Esophagus muscularis mucosa (tissue), 4 donors: ENCODE measurements at regions not wholly inside any gene's neighbourhood (a gene's known extent, or its start where the extent isn't known, plus 50 kb on each side); places are given as distances from the start of the nearest gene placed in this dataset.

Experiments used
- DNase-seq: peaks from one replicate; pipeline ENCODE4 v3.0.0-alpha.2; 2017; ENCODE audit errors: extremely low spot score
- H3K27ac ChIP-seq, 4 donors: fragments of 200-600 bp; sonication (generic); replicated peaks in 1 of 4; 1 replicate in 3 of 4; 2 replicates in 1 of 4; pipeline ENCODE4 v1.5.1; 2016 to 2019; ENCODE audit warnings: mild to moderate bottlenecking in 1 of 4
- H3K27me3 ChIP-seq, 4 donors: fragments of 200-600 bp; sonication (generic); one replicate each; pipeline versions ENCODE4 v1.5.1 to v1.6.0; 2016 to 2019
- H3K36me3 ChIP-seq, 4 donors: fragments of 200-600 bp; sonication (generic); one replicate each; pipeline ENCODE4 v1.5.1; 2016 to 2019
- H3K4me1 ChIP-seq, 4 donors: fragments of 200-600 bp; sonication (generic); one replicate each; pipeline ENCODE4 v1.5.1; 2016 to 2019
- H3K4me3 ChIP-seq, 4 donors: fragments of 200-600 bp; sonication (generic); 1 replicate in 2 of 4; 2 replicates in 2 of 4; pipeline ENCODE4 v1.5.1; 2016 to 2019; ENCODE audit warnings: mild to moderate bottlenecking in 4 of 4, moderate library complexity in 1 of 4
- H3K9me3 ChIP-seq, 4 donors: fragments of 200-600 bp; sonication (generic); 1 replicate in 3 of 4; 2 replicates in 1 of 4; pipeline ENCODE4 v1.5.1; 2016 to 2019
- EP300 ChIP-seq: sonication (generic); formaldehyde crosslinking; IDR thresholded peaks from one replicate; pipeline ENCODE4 v1.6.1; 2017; ENCODE audit warnings: antibody characterized with exemption
- POLR2A ChIP-seq: fragments of 450-650 bp; IDR thresholded peaks from one replicate; pipeline ENCODE4 v1.6.1; 2017; ENCODE audit warnings: antibody characterized with exemption, moderate library complexity, mild to moderate bottlenecking, low read depth
- POLR2AphosphoS5 ChIP-seq, 2 donors: sonication (generic); formaldehyde crosslinking; IDR thresholded peaks; one replicate each; pipeline ENCODE4 v1.6.1; 2017; ENCODE audit warnings: antibody characterized with exemption in 2 of 2
- WGBS: methylation state at CpG from one replicate; pipeline ENCODE4 v1.1.5; 2018; 5-methylcytosine and 5-hydroxymethylcytosine counted together
- intact Hi-C: fragments of 100-400 bp; cut with DNase I; formaldehyde crosslinking; loops from one replicate; pipeline ENCODE4 v1.15.1; 2023
- TF ChIP-seq, protein P1 (sequence below), 3 experiments: fragments of 200-600 bp in 2 of 3; fragments of 450-650 bp in 1 of 3; sonication (generic) in 2 of 3; IDR thresholded peaks; one replicate each; pipeline ENCODE4 v1.5.1; 2017 to 2019; ENCODE audit warnings: antibody characterized with exemption in 3 of 3, mild to moderate bottlenecking in 2 of 3, moderate library complexity in 1 of 3

DNA sequence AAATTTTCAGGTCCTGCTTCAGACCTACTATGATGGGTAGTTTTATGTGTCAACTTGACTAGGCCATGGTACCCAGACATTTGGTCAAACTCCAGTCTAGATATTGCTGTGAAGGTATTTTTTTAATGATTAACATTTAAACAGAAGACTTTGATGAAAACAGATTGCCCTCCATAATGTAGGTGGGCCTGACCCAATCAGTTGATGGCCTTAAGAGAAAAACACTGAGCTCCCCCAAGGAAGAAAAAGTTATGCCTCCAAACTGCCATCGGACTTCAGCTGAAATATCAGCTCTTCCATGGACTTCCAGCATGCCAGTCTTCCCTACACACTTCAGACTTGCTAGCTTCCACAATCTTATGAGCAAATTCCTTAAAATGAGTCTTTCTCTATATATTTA lies 67.3 kb upstream of the TYRP1 start:
- Histone ChIP-seq H3K27me3 (no peaks in the 10 kb centered on the region), H3K4me1 (no peaks in the 10 kb centered on the region), H3K36me3 (no peaks in the 10 kb centered on the region), H3K27ac (no peak overlapping the region), H3K9me3 (no peaks in the 10 kb centered on the region), H3K4me3 (no peak overlapping the region)
- TF ChIP-seq POLR2A: no peak
- no peak for TF ChIP-seq EP300
- TF ChIP-seq POLR2AphosphoS5 (IDR thresholded peaks at IDR 0.05): no peak
- TF ChIP-seq, protein P1, sequence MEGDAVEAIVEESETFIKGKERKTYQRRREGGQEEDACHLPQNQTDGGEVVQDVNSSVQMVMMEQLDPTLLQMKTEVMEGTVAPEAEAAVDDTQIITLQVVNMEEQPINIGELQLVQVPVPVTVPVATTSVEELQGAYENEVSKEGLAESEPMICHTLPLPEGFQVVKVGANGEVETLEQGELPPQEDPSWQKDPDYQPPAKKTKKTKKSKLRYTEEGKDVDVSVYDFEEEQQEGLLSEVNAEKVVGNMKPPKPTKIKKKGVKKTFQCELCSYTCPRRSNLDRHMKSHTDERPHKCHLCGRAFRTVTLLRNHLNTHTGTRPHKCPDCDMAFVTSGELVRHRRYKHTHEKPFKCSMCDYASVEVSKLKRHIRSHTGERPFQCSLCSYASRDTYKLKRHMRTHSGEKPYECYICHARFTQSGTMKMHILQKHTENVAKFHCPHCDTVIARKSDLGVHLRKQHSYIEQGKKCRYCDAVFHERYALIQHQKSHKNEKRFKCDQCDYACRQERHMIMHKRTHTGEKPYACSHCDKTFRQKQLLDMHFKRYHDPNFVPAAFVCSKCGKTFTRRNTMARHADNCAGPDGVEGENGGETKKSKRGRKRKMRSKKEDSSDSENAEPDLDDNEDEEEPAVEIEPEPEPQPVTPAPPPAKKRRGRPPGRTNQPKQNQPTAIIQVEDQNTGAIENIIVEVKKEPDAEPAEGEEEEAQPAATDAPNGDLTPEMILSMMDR (IDR thresholded peaks at IDR 0.05): no peak
- no peak for DNase-seq
- intact Hi-C loops: no loop called here
- WGBS: 86% methylated on average over 1 of the region's 1 CpG

DNA sequence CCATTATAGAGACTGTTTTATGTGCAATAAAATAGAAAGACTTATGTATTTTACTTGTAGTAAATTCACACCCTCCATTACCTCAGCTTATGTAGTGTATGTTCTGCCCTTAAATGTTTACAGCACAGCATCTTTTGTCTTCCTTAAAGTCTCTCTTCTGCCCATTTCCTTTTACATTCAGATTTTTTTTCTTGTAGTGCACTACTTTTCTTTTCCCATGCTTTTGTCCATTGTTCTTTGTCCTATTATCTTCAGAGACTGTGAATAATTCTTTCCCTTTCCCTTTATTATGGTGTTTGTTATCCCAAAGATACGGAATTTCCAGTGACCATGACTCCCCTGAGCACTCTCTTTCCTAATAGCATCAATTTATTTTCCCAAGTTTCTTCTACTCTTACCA lies 66.1 kb upstream of the TYRP1 start:
- H3K4me1 ChIP-seq: no peaks in the 10 kb centered on the region
- intact Hi-C loops: no loop called here
- H3K9me3 ChIP-seq: no peaks in the 10 kb centered on the region
- 75% methylated on average over 1 of the region's 1 CpG for WGBS
- H3K27me3 ChIP-seq: no peaks in the 10 kb centered on the region
- no peak overlapping the region for H3K27ac ChIP-seq
- DNase-seq: no peak
- TF ChIP-seq POLR2A (no peak), POLR2AphosphoS5 (IDR thresholded peaks at IDR 0.05) (no peak), EP300 (no peak)
- TF ChIP-seq, protein P1 (IDR thresholded peaks at IDR 0.05): no peak
- H3K4me3 ChIP-seq: no peak overlapping the region
- H3K36me3 ChIP-seq: no peaks in the 10 kb centered on the region

DNA sequence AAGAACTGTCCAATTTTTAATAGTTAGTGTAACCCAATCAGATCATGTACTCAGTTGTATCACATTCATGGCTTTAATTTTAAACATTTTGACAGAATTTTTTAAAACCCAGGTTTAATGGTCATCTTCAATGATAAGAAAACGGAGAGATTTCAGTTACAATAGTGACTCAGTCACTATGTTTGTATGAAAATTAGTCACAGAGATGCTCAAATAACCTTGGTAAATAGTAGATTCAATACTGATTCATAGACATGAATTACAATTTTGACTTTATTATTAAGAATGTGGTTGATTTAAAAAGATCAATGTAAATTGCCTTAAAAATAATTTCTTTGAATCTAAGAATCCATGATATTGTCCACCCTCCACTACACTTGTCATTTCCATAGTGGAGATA lies 64.6 kb upstream of the TYRP1 start:
- TF ChIP-seq POLR2A (no peak), POLR2AphosphoS5 (IDR thresholded peaks at IDR 0.05) (no peak), EP300 (no peak)
- TF ChIP-seq, protein P1 (IDR thresholded peaks at IDR 0.05): no peak
- Histone ChIP-seq H3K9me3 (no peaks in the 10 kb centered on the region), H3K36me3 (no peaks in the 10 kb centered on the region), H3K4me1 (no peaks in the 10 kb centered on the region), H3K27ac (no peak overlapping the region), H3K4me3 (no peak overlapping the region), H3K27me3 (no peaks in the 10 kb centered on the region)
- WGBS: 88% methylated on average over 1 of the region's 1 CpG
- intact Hi-C loops: no loop called here
- DNase-seq: no peak

DNA sequence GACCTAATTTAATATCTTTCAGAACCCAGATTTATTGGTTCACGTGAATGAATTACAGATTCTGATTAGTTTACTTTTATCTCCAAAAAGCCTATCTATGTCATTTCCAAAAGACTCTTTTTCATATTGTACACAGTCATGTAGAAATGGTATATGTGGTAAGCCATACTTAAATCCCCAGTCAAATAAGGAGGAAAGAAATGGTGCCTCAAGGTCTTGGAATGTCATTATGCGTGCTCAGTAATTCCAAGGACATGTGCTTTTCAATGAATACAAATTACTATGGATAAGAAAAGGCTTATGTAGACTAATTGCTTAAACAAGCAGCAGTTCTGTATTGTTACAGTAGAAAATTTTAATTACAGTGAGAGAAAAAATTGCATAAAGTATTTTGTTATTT lies 64.1 kb upstream of the TYRP1 start:
- TF ChIP-seq, protein P1 (IDR thresholded peaks at IDR 0.05): no peak
- no peak for TF ChIP-seq EP300
- no peak for TF ChIP-seq POLR2AphosphoS5 (IDR thresholded peaks at IDR 0.05)
- no peak for TF ChIP-seq POLR2A
- H3K4me1 ChIP-seq: no peaks in the 10 kb centered on the region

DNA sequence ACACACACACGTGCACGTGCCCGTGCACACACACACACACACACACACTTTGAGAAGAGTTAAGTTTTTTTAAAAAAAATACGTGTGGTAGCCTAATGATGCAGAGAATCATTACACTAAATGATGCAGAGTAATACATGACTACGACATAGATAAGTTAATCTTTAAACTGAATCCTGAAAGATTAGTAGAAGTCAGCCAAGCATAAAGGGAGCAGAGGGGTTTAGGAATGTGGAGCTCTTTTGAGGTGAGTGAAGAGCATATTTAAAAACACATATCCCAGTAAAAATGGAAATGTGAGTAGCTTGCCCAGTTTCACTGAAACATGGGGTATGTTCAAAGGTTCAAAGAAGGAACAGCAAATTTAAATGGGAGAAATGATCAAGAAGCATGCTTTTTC lies 61.3 kb upstream of the TYRP1 start:
- H3K36me3 ChIP-seq: no peaks in the 10 kb centered on the region
- WGBS: 89% methylated on average over 5 of the region's 5 CpGs

More for the DNA sequence above, 64.1 kb upstream of the TYRP1 start:
- no peak for DNase-seq
- H3K9me3 ChIP-seq: no peaks in the 10 kb centered on the region
- intact Hi-C loops: no loop called here
- no peak overlapping the region for H3K27ac ChIP-seq
- no peak overlapping the region for H3K4me3 ChIP-seq
- 91% methylated on average over 2 of the region's 2 CpGs for WGBS
- no peaks in the 10 kb centered on the region for H3K27me3 ChIP-seq
- no peaks in the 10 kb centered on the region for H3K36me3 ChIP-seq

More for the DNA sequence above, 61.3 kb upstream of the TYRP1 start:
- H3K4me3 ChIP-seq: no peak overlapping the region
- TF ChIP-seq, protein P1 (IDR thresholded peaks at IDR 0.05): no peak
- TF ChIP-seq EP300 (no peak), POLR2A (no peak), POLR2AphosphoS5 (IDR thresholded peaks at IDR 0.05) (no peak)
- H3K27ac ChIP-seq: no peak overlapping the region
- no peak for DNase-seq
- H3K27me3 ChIP-seq: no peaks in the 10 kb centered on the region
- no peaks in the 10 kb centered on the region for H3K9me3 ChIP-seq
- no peaks in the 10 kb centered on the region for H3K4me1 ChIP-seq
- intact Hi-C loops: no loop called here
